ENCODE measurements at regions not wholly inside any gene's neighbourhood (a gene's known extent, or its start where the extent isn't known, plus 50 kb on each side); places are given as distances from the start of the nearest gene placed in this dataset.
A peak's percentile ranks its signal among the peaks of the same experiment; 100 is the strongest.

- TF ChIP-seq POLR2AphosphoS2 (IDR thresholded peaks at IDR 0.05; ENCODE audit: low read depth, low read length) (no peak), SUPT20H (IDR thresholded peaks at IDR 0.05; ENCODE audit: borderline replicate concordance, control insufficient read depth, low read depth, low read length) (no peak), RAD21 (IDR thresholded peaks at IDR 0.05; ENCODE audit: insufficient read depth, low read depth, low read length) (0 out of 2 replicates have a peak, but pooled peaks have one; percentile 14)
Observed at GRCh38 chr20:21640556-21640955, 64.9 kb upstream of the PAX1 start (continued).

GRCh38 chr20:21633829-21634228 is 71.6 kb upstream of the PAX1 start:
- in situ Hi-C loops (cut with MboI) (no loop called here), intact Hi-C loops (cut with micrococcal nuclease; ENCODE audit: unreplicated experiment) (no loop called here)
- Histone ChIP-seq H3K4me1 (ENCODE audit: control insufficient read depth, insufficient read depth, low read length) (no peaks in the 10 kb centered on the region), H3K9ac (ENCODE audit: control insufficient read depth, insufficient read depth, low read length) (no peak overlapping the region), H3K79me2 (ENCODE audit: control insufficient read depth, insufficient read depth, low read length) (no peaks in the 10 kb centered on the region), H3K4me2 (ENCODE audit: control insufficient read depth, insufficient read depth) (no peak overlapping the region), H3K4me3 (no peak overlapping the region), H3K27me3 (replicated peaks in 1 of 2; ENCODE audit: control insufficient read depth in 2 of 2, insufficient read depth in 2 of 2, low read length in 1 of 2) (no peaks in the 10 kb centered on the region), H3K36me3 (ENCODE audit: control insufficient read depth in 2 of 2, insufficient read depth in 2 of 2, low read length in 1 of 2) (no peaks in the 10 kb centered on the region), H3K27ac (ENCODE audit: control insufficient read depth, insufficient read depth) (no peak overlapping the region), H3K9me3 (replicated peaks; ENCODE audit: control insufficient read depth, insufficient read depth, low read length) (no peaks in the 10 kb centered on the region), H2AFZ (ENCODE audit: control insufficient read depth, low read depth, low read length) (no peak overlapping the region), H4K20me1 (ENCODE audit: control insufficient read depth, insufficient read depth) (no peaks in the 10 kb centered on the region)
- FAIRE-seq (no peak), DNase-seq (ENCODE audit: low read depth, low spot score) (no peak), ATAC-seq (no peak)
- SMC1A ChIA-PET (ENCODE audit: uncharacterized antibody, unreplicated experiment), result interaction anchor here (0.9 kb wide), 1 partner anchor 16 kb away, joined by 3 read pairs; no protein-coding TSS in a partner anchor
- 35% methylated on average over 4 of the region's 4 CpGs for WGBS (ENCODE audit: insufficient coverage, insufficient replicate concordance, low lambda C conversion rate, missing lambda C conversion rate)
- POLR2A ChIA-PET, result no interaction called here
- CTCF ChIA-PET, result no interaction called here
- RAD21 ChIA-PET (ENCODE audit: unreplicated experiment), result no interaction called here
- no TSS peak for BruUV-seq (replicated peaks)
- TF ChIP-seq CTCF (IDR thresholded peaks at IDR 0.05 in 2 of 3, conservative IDR thresholded peaks at IDR 0.05 in 1 of 3; ENCODE audit: control insufficient read depth in 2 of 3, extremely low read depth in 1 of 3, insufficient read depth in 1 of 3, low read depth in 3 of 3, low read length in 3 of 3) (no peak), SRF (IDR thresholded peaks at IDR 0.05; ENCODE audit: low read depth in 2 of 2, low read length in 2 of 2) (no peak), NBN (IDR thresholded peaks at IDR 0.05) (no peak), SKIL (IDR thresholded peaks at IDR 0.05; ENCODE audit: low read depth, poor library complexity, severe bottlenecking) (no peak), RBBP5 (conservative IDR thresholded peaks at IDR 0.05) (no peak), DPF2 (IDR thresholded peaks at IDR 0.05) (no peak), ZBTB33 (IDR thresholded peaks at IDR 0.05) (no peak), NR2C1 (IDR thresholded peaks at IDR 0.05) (no peak), RUNX3 (IDR thresholded peaks at IDR 0.05; ENCODE audit: low read length) (no peak), MAX (IDR thresholded peaks at IDR 0.05; ENCODE audit: low read depth, low read length) (no peak), IKZF1 (conservative IDR thresholded peaks at IDR 0.05) (no peak), JUND (IDR thresholded peaks at IDR 0.05; ENCODE audit: low read depth, low read length) (no peak), TARDBP (IDR thresholded peaks at IDR 0.05; ENCODE audit: borderline replicate concordance) (no peak), KLF5 (IDR thresholded peaks at IDR 0.05; ENCODE audit: partially characterized antibody) (no peak), SUZ12 (IDR thresholded peaks at IDR 0.05; ENCODE audit: unreplicated experiment) (no peak), ZNF384 (IDR thresholded peaks at IDR 0.05; ENCODE audit: borderline replicate concordance, low read depth, low read length) (no peak), SIN3A (IDR thresholded peaks at IDR 0.05; ENCODE audit: low read depth, low read length) (no peak)

Data from GM12878 (cell line).